Body of pancreas (tissue), 4 donors: ENCODE measurements at regions not wholly inside any gene's neighbourhood (a gene's known extent, or its start where the extent isn't known, plus 50 kb on each side); places are given as distances from the start of the nearest gene placed in this dataset.

Source experiments
- ATAC-seq: fragments of 150-250 bp; one replicate; pipeline ENCODE4 v1.9.1; 2016
- DNase-seq, 4 donors: peaks; one replicate each; pipeline ENCODE4 v3.0.0-alpha.2; 2019
- H3K27ac ChIP-seq, 4 donors: fragments of 200-600 bp; sonication (generic); 1 replicate in 3 of 4; 2 replicates in 1 of 4; pipeline versions ENCODE4 v1.5.1 to v1.6.1; 2016 to 2019; ENCODE audit warnings: mild to moderate bottlenecking in 1 of 4, mixed read lengths in 1 of 4, moderate library complexity in 1 of 4
- H3K27me3 ChIP-seq, 2 donors: fragments of 200-600 bp; sonication (generic); one replicate each; pipeline ENCODE4 v1.6.0; 2016; ENCODE audit warnings: mild to moderate bottlenecking in 1 of 2
- H3K36me3 ChIP-seq, 2 donors: fragments of 200-600 bp; sonication (generic); replicated peaks in 1 of 2; 2 replicates each; pipeline ENCODE4 v1.5.1; 2016; ENCODE audit warnings: low read depth in 2 of 2; ENCODE audit not compliant: insufficient read depth in 1 of 2
- H3K4me1 ChIP-seq: fragments of 200-600 bp; sonication (generic); one replicate; pipeline ENCODE4 v1.6.0; 2016
- H3K4me3 ChIP-seq, 2 donors: fragments of 200-600 bp; sonication (generic); 1 replicate in 1 of 2; 2 replicates in 1 of 2; pipeline ENCODE4 v1.5.1; 2016 to 2019
- H3K9me3 ChIP-seq, 3 donors: fragments of 200-600 bp; sonication (generic); 1 replicate in 2 of 3; 2 replicates in 1 of 3; pipeline ENCODE4 v1.5.1; 2016
- CTCF ChIP-seq, 7 experiments: fragments of 450-650 bp in 4 of 7; fragments of 200-600 bp in 3 of 7; sonication (generic) in 3 of 7; IDR thresholded peaks; one replicate each; pipeline ENCODE4 v1.5.1; 2016 to 2019; ENCODE audit warnings: antibody characterized with exemption in 7 of 7
- POLR2A ChIP-seq, 3 donors: fragments of 450-650 bp; IDR thresholded peaks; one replicate each; pipeline ENCODE4 v1.6.1; 2016; ENCODE audit warnings: antibody characterized with exemption in 3 of 3, mild to moderate bottlenecking in 2 of 3
- WGBS, 2 donors: methylation state at CpG; one replicate each; pipeline ENCODE4 v1.1.5; 2017; 5-methylcytosine and 5-hydroxymethylcytosine counted together
- intact Hi-C: fragments of 100-400 bp; cut with DNase I; formaldehyde crosslinking; loops from one replicate; pipeline ENCODE4 v1.15.1; 2023

DNA sequence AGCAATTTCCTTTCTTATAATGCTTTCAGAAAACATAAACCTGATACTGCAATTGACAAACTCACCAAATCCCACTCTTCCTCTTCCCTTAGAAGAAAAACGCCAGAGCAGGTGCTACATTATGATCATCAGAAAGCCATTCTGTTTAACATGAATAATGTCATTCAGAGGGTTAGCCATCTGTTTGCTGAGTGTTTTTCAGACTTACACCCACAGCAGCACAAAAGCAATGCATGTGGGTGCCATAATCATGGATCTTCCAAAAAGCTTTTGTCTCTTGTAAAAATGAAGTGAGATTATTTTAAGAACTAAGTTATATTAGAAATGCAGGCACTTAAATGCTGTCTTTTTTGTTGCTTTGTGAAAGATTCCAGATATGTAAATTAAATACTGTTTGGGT lies 204.6 kb upstream of the TMPRSS15 start:
- no peaks in the 10 kb centered on the region for H3K36me3 ChIP-seq
- H3K27me3 ChIP-seq, result no peaks in the 10 kb centered on the region
- ATAC-seq, result no peak
- no peak for DNase-seq
- intact Hi-C loops, result no loop called here
- 15 to 18% methylated on average over 1 of the region's 1 CpG for WGBS, 2 donors
- H3K9me3 ChIP-seq, result no peaks in the 10 kb centered on the region
- no peak overlapping the region for H3K4me3 ChIP-seq
- H3K27ac ChIP-seq, result no peak overlapping the region
- no peak for TF ChIP-seq CTCF (IDR thresholded peaks at IDR 0.05)
- TF ChIP-seq POLR2A (IDR thresholded peaks at IDR 0.05), result no peak
- no peaks in the 10 kb centered on the region for H3K4me1 ChIP-seq

DNA sequence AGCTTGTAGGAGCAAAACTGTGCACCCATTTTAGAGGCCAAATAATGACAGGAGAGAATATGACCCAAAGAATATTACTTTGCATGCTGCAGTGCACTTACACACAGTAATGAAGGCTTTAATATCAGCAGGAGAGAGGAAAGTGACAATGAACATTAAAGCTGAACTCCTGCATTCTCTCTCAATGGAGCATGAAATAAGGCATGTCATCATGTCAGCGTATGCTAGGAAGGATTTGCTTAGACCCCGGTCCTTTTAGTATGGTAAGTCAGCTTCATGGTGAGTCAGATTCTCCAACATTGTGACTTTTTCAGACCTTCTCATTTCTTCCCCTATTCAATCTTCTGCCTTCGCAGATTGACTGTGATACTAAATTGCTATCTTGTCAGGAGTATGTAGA lies 210.7 kb upstream of the TMPRSS15 start:
- no peak overlapping the region for H3K27ac ChIP-seq
- no peaks in the 10 kb centered on the region for H3K9me3 ChIP-seq
- no peak for TF ChIP-seq CTCF (IDR thresholded peaks at IDR 0.05)
- TF ChIP-seq POLR2A (IDR thresholded peaks at IDR 0.05), result no peak
- no peak for DNase-seq
- WGBS, 2 donors, result 68 to 77% methylated on average over 3 of the region's 3 CpGs
- intact Hi-C loops, result no loop called here
- H3K4me3 ChIP-seq, result no peak overlapping the region
- no peaks in the 10 kb centered on the region for H3K36me3 ChIP-seq
- no peak for ATAC-seq
- H3K4me1 ChIP-seq, result no peaks in the 10 kb centered on the region
- no peaks in the 10 kb centered on the region for H3K27me3 ChIP-seq

- DNase-seq, result no peak
- no peak for ATAC-seq
- no peaks in the 10 kb centered on the region for H3K9me3 ChIP-seq
- intact Hi-C loops, result no loop called here
- WGBS, 2 donors, result 24 to 31% methylated on average over 3 of the region's 3 CpGs
- no peak overlapping the region for H3K4me3 ChIP-seq
- no peaks in the 10 kb centered on the region for H3K4me1 ChIP-seq
- H3K27ac ChIP-seq, result no peak overlapping the region
- H3K36me3 ChIP-seq, result no peaks in the 10 kb centered on the region
- TF ChIP-seq CTCF (IDR thresholded peaks at IDR 0.05), result no peak
- no peak for TF ChIP-seq POLR2A (IDR thresholded peaks at IDR 0.05)
- H3K27me3 ChIP-seq, result no peaks in the 10 kb centered on the region
Observed at GRCh38 chr21:18617291-18617690, 213.7 kb upstream of the TMPRSS15 start.

- Histone ChIP-seq H3K36me3 (no peaks in the 10 kb centered on the region), H3K9me3 (no peaks in the 10 kb centered on the region), H3K27me3 (no peaks in the 10 kb centered on the region), H3K4me3 (no peak overlapping the region), H3K27ac (no peak overlapping the region), H3K4me1 (no peaks in the 10 kb centered on the region)
- TF ChIP-seq POLR2A (IDR thresholded peaks at IDR 0.05) (no peak), CTCF (IDR thresholded peaks at IDR 0.05) (no peak)
- DNase-seq (no peak), ATAC-seq (no peak)
- intact Hi-C loops, result no loop called here
- 50 to 62% methylated on average over 4 of the region's 4 CpGs for WGBS, 2 donors
Observed at GRCh38 chr21:18620436-18620835, 216.9 kb upstream of the TMPRSS15 start.

GRCh38 chr21:18622383-18622782 lies 218.8 kb upstream of the TMPRSS15 start:
- Histone ChIP-seq H3K27ac (no peak overlapping the region), H3K4me3 (no peak overlapping the region), H3K27me3 (no peaks in the 10 kb centered on the region), H3K36me3 (no peaks in the 10 kb centered on the region), H3K4me1 (no peaks in the 10 kb centered on the region), H3K9me3 (no peaks in the 10 kb centered on the region)
- TF ChIP-seq POLR2A (IDR thresholded peaks at IDR 0.05) (no peak), CTCF (IDR thresholded peaks at IDR 0.05) (no peak)
- ATAC-seq (no peak), DNase-seq (no peak)
- intact Hi-C loops, result no loop called here
